ENCODE measurements at regions not wholly inside any gene's neighbourhood (a gene's known extent, or its start where the extent isn't known, plus 50 kb on each side); places are given as distances from the start of the nearest gene placed in this dataset.

GRCh38 chr9:85858056-85858750 is 82.7 kb upstream of the NAA35 start:
- TF ChIP-seq EZH2 (IDR thresholded peaks at IDR 0.05; ENCODE audit: borderline replicate concordance, low read depth, low read length, poor library complexity, severe bottlenecking) (no peak), CTCF (conservative IDR thresholded peaks at IDR 0.05; ENCODE audit: low read depth, low read length) (no peak)
